MM.1S (cell line): ENCODE measurements at regions not wholly inside any gene's neighbourhood (a gene's known extent, or its start where the extent isn't known, plus 50 kb on each side); places are given as distances from the start of the nearest gene placed in this dataset.

Experiments
- DNase-seq: peaks from one replicate; pipeline ENCODE4 v3.0.0-alpha.2; 2015
- H2AFZ ChIP-seq: fragments of 300-600 bp; sonication (generic); 2 replicates; pipeline ENCODE4 v1.6.0; 2016; ENCODE audit warnings: antibody characterized with exemption, low read length
- H3F3A ChIP-seq: fragments of 300-600 bp; sonication (generic); 2 replicates; pipeline ENCODE4 v1.6.1; 2016; ENCODE audit warnings: mild to moderate bottlenecking, antibody characterized with exemption, low read length, moderate library complexity, mixed read lengths; ENCODE audit not compliant: insufficient read depth
- H3K27ac ChIP-seq: fragments of 300-600 bp; sonication (generic); 2 replicates; pipeline ENCODE4 v1.5.1; 2016; ENCODE audit warnings: mild to moderate bottlenecking, low read length
- H3K27me3 ChIP-seq: fragments of 300-600 bp; sonication (generic); replicated peaks from 2 replicates; pipeline ENCODE4 v1.6.0; 2016; ENCODE audit warnings: low read length; ENCODE audit not compliant: insufficient read depth
- H3K36me3 ChIP-seq: fragments of 300-600 bp; sonication (generic); replicated peaks from 2 replicates; pipeline ENCODE4 v1.6.1; 2016; ENCODE audit warnings: mild to moderate bottlenecking, low read length, mixed read lengths; ENCODE audit not compliant: insufficient read depth
- H3K4me1 ChIP-seq: fragments of 300-600 bp; sonication (generic); 2 replicates; pipeline ENCODE4 v1.6.1; 2016; ENCODE audit warnings: low read length, mixed read lengths
- H3K4me2 ChIP-seq: fragments of 300-600 bp; sonication (generic); 2 replicates; pipeline ENCODE4 v1.6.0; 2016; ENCODE audit warnings: low read depth, low read length
- H3K4me3 ChIP-seq: fragments of 300-600 bp; sonication (generic); 2 replicates; pipeline ENCODE4 v1.5.1; 2016; ENCODE audit warnings: low read length, mixed read lengths
- H3K79me2 ChIP-seq: fragments of 300-600 bp; sonication (generic); 2 replicates; pipeline ENCODE4 v1.6.1; 2016; ENCODE audit warnings: mixed run types, low read length, mixed read lengths
- H3K9ac ChIP-seq: fragments of 300-600 bp; sonication (generic); 2 replicates; pipeline ENCODE4 v1.6.1; 2016; ENCODE audit warnings: low read length, mixed read lengths
- H3K9me2 ChIP-seq: fragments of 300-600 bp; sonication (generic); replicated peaks from 2 replicates; pipeline ENCODE4 v1.6.1; 2016; ENCODE audit warnings: mild to moderate bottlenecking, low read length, mixed read lengths; ENCODE audit not compliant: insufficient read depth
- H3K9me3 ChIP-seq: fragments of 300-600 bp; sonication (generic); replicated peaks from 2 replicates; pipeline ENCODE4 v1.6.1; 2016; ENCODE audit warnings: mild to moderate bottlenecking, low read length, mixed read lengths; ENCODE audit not compliant: insufficient read depth
- H4K20me1 ChIP-seq: fragments of 300-600 bp; sonication (generic); 2 replicates; pipeline ENCODE4 v1.6.1; 2016; ENCODE audit warnings: mild to moderate bottlenecking, low read length, moderate library complexity, mixed read lengths; ENCODE audit not compliant: insufficient read depth
- CTCF ChIP-seq: fragments of 300-600 bp; sonication (generic); IDR thresholded peaks from 2 replicates; pipeline ENCODE4 v1.5.1; 2016; ENCODE audit warnings: antibody characterized with exemption, low read length, mixed read lengths
- EZH2 ChIP-seq: fragments of 300-600 bp; sonication (generic); optimal IDR thresholded peaks from 2 replicates; pipeline ENCODE3; 2017; ENCODE audit warnings: low read depth, mild to moderate bottlenecking, antibody characterized with exemption, low read length, mixed read lengths
- EZH2phosphoT487 ChIP-seq: fragments of 300-600 bp; sonication (generic); IDR thresholded peaks from 2 replicates; pipeline ENCODE4 v1.6.1; 2018; ENCODE audit warnings: antibody characterized with exemption, low read length

- Histone ChIP-seq H4K20me1 (no peaks in the 10 kb centered on the region), H2AFZ (no peak overlapping the region), H3K27me3 (no peaks in the 10 kb centered on the region), H3K36me3 (no peaks in the 10 kb centered on the region), H3K4me2 (no peak overlapping the region), H3K9ac (no peak overlapping the region), H3K9me2 (no peaks in the 10 kb centered on the region), H3K79me2 (no peaks in the 10 kb centered on the region), H3K9me3 (no peaks in the 10 kb centered on the region), H3K27ac (no peak overlapping the region), H3K4me1 (no peaks in the 10 kb centered on the region), H3K4me3 (no peak overlapping the region), H3F3A (no peaks in the 10 kb centered on the region)
- no peak for DNase-seq
- TF ChIP-seq EZH2 (no peak), EZH2phosphoT487 (no peak), CTCF (no peak)
Measured at GRCh38 chr10:33521062-33521461, 186.6 kb upstream of the NRP1 start.

GRCh38 chr10:33520223-33520622 lies 185.8 kb upstream of the NRP1 start:
- Histone ChIP-seq H3K4me1 (no peaks in the 10 kb centered on the region), H4K20me1 (no peaks in the 10 kb centered on the region), H3K36me3 (no peaks in the 10 kb centered on the region), H3K27ac (no peak overlapping the region), H3K4me2 (no peak overlapping the region), H2AFZ (no peak overlapping the region), H3K9me3 (no peaks in the 10 kb centered on the region), H3K27me3 (no peaks in the 10 kb centered on the region), H3F3A (no peaks in the 10 kb centered on the region), H3K4me3 (no peak overlapping the region), H3K79me2 (no peaks in the 10 kb centered on the region), H3K9ac (no peak overlapping the region), H3K9me2 (no peaks in the 10 kb centered on the region)
- TF ChIP-seq CTCF (no peak), EZH2phosphoT487 (no peak), EZH2 (no peak)
- DNase-seq = no peak

- Histone ChIP-seq H3K9ac (no peak overlapping the region), H3K36me3 (no peaks in the 10 kb centered on the region), H3K27me3 (no peaks in the 10 kb centered on the region), H3K9me3 (no peaks in the 10 kb centered on the region), H4K20me1 (no peaks in the 10 kb centered on the region), H3K4me3 (no peak overlapping the region), H3K4me2 (no peak overlapping the region), H3K79me2 (no peaks in the 10 kb centered on the region), H3K4me1 (no peaks in the 10 kb centered on the region), H2AFZ (no peak overlapping the region), H3K9me2 (no peaks in the 10 kb centered on the region), H3F3A (no peaks in the 10 kb centered on the region), H3K27ac (no peak overlapping the region)
- TF ChIP-seq EZH2 (no peak), EZH2phosphoT487 (no peak), CTCF (no peak)
- no peak for DNase-seq
Measured at GRCh38 chr10:33519130-33519860, 184.8 kb upstream of the NRP1 start.
